Psoas muscle (tissue), 7 donors: ENCODE measurements at regions not wholly inside any gene's neighbourhood (a gene's known extent, or its start where the extent isn't known, plus 50 kb on each side); places are given as distances from the start of the nearest gene placed in this dataset.

Experiments
- ATAC-seq, 4 donors: fragments of 200-7000 bp; cut with Tn5 transposase; one replicate each; pipeline ENCODE4 v1.9.1; 2020; ENCODE audit warnings: moderate library complexity in 3 of 4, mild to moderate bottlenecking in 2 of 4
- DNase-seq, 2 donors: peaks; one replicate each; pipeline ENCODE4 v3.0.0-alpha.2; 2020
- H3K27ac ChIP-seq: fragments of 200-600 bp; one replicate; pipeline ENCODE4 v1.8.0; 2022
- H3K27me3 ChIP-seq, 3 donors: fragments of 200-600 bp in 1 of 3; one replicate each; pipeline versions ENCODE4 v1.6.1 to v1.8.0; 2013 to 2022; ENCODE audit warnings: low read length in 2 of 3, mild to moderate bottlenecking in 2 of 3, moderate library complexity in 1 of 3; ENCODE audit not compliant: insufficient read depth in 3 of 3
- H3K36me3 ChIP-seq, 2 donors: fragments of 200-600 bp in 1 of 2; one replicate each; pipeline versions ENCODE4 v1.6.1 to v1.8.0; 2013 to 2022; ENCODE audit warnings: low read depth in 1 of 2, mild to moderate bottlenecking in 1 of 2, moderate library complexity in 1 of 2; ENCODE audit not compliant: insufficient read depth in 1 of 2
- H3K4me1 ChIP-seq: fragments of 200-600 bp; one replicate; pipeline ENCODE4 v1.8.0; 2022
- H3K4me3 ChIP-seq: fragments of 200-600 bp; one replicate; pipeline ENCODE4 v1.8.0; 2022; ENCODE audit warnings: mild to moderate bottlenecking
- H3K9me3 ChIP-seq: fragments of 200-600 bp; one replicate; pipeline ENCODE4 v1.8.0; 2022
- WGBS, 3 donors: extraction: QIAGEN DNeasy Blood & Tissue Kit; methylation state at CpG; one replicate each; pipeline versions ENCODE4 v1.1.6 to v1.1.7; 2013; 5-methylcytosine and 5-hydroxymethylcytosine counted together
- intact Hi-C, 2 donors: fragments of 100-400 bp; cut with DNase I; formaldehyde crosslinking; loops; one replicate each; pipeline versions ENCODE4 v1.11.0 to v1.14.2; 2022
- TF ChIP-seq, protein P1 (sequence below): fragments of 200-600 bp; IDR thresholded peaks from one replicate; pipeline ENCODE4 v1.8.0; 2022; ENCODE audit warnings: antibody characterized with exemption
- donor health status: healthy with polysubstance abuse.
- donor health status: DM: no; HTN: no; CAD: no; lungs with moderate emphysema.
- donor health status: Bipolar disorder and iron deficiency.
- donor health status: healthy.
- donor health status: DM: yes; HTN: yes; CAD: no.
- donor health status: DM: no; HTN: no; CAD: no.
- donor health status: DM: yes; HTN: yes; CAD: no.

DNA sequence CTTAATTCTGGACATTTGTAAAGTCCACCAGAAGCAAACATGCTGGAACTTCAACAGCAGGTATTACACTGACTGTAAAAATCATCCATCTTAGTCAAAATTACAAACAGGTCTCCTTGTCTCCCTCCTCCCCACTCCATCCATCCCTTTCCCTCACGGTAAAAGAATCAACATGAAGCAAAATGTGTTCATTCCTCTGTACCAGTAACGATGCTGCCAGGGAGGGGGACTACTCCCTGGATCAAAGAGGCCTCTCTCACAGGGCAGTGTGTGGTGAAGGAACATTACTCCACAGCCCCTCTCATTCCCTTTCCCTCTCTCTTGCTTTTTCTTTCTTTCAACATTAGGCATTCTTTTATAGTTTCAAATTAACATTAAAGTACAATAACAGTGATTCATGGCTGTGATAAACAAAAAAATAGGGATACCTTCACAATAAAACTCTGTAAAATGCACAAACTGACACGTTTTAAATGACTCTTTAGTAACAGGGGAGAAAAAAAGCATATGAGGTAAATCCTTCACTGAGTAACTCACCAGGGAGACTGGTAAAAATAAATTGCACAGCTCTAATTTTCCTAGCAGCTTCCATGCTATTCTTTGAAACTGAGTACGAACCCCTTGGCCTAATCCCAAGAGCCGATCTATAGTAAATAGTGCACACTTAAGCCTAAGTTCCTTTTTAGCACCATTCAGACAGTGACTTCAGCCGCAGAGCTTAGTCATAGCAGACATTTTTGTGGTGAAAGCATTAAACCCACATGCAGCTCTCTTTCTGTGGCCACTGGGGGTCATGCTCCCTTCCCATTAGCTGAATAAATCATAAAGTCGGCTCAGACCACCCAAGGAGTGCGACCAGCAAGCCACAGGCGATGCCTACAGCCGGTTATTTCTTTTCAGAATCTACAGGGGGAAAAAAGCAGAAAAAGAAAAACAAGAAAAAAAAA lies 215.6 kb upstream of the GYPA start:
- TF ChIP-seq, protein P1, sequence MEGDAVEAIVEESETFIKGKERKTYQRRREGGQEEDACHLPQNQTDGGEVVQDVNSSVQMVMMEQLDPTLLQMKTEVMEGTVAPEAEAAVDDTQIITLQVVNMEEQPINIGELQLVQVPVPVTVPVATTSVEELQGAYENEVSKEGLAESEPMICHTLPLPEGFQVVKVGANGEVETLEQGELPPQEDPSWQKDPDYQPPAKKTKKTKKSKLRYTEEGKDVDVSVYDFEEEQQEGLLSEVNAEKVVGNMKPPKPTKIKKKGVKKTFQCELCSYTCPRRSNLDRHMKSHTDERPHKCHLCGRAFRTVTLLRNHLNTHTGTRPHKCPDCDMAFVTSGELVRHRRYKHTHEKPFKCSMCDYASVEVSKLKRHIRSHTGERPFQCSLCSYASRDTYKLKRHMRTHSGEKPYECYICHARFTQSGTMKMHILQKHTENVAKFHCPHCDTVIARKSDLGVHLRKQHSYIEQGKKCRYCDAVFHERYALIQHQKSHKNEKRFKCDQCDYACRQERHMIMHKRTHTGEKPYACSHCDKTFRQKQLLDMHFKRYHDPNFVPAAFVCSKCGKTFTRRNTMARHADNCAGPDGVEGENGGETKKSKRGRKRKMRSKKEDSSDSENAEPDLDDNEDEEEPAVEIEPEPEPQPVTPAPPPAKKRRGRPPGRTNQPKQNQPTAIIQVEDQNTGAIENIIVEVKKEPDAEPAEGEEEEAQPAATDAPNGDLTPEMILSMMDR = no peak
- Histone ChIP-seq H3K27ac (no peak overlapping the region), H3K9me3 (no peaks in the 10 kb centered on the region), H3K4me1 (no peaks in the 10 kb centered on the region), H3K36me3 (no peaks in the 10 kb centered on the region), H3K27me3 (peaks cover 0 to 4% (median 0%) of the 10 kb centered on the region in 3 donors), H3K4me3 (no peak overlapping the region)
- intact Hi-C loops = no loop called here
- ATAC-seq (no peak), DNase-seq (no peak)
- 17 to 25% (median 21%) methylated on average over 10 of the region's 10 CpGs for WGBS, 3 donors

GRCh38 chr4:144356941-144357381 lies 216.4 kb upstream of the GYPA start:
- Histone ChIP-seq H3K9me3 (no peaks in the 10 kb centered on the region), H3K4me1 (no peaks in the 10 kb centered on the region), H3K27ac (no peak overlapping the region), H3K36me3 (no peaks in the 10 kb centered on the region), H3K4me3 (no peak overlapping the region), H3K27me3 (peaks cover 0 to 4% (median 0%) of the 10 kb centered on the region in 3 donors)
- DNase-seq (no peak), ATAC-seq (no peak)
- TF ChIP-seq, protein P1 = no peak
- intact Hi-C loops = no loop called here
- 41 to 48% (median 47%) methylated on average over 9 of the region's 9 CpGs for WGBS, 3 donors

DNA sequence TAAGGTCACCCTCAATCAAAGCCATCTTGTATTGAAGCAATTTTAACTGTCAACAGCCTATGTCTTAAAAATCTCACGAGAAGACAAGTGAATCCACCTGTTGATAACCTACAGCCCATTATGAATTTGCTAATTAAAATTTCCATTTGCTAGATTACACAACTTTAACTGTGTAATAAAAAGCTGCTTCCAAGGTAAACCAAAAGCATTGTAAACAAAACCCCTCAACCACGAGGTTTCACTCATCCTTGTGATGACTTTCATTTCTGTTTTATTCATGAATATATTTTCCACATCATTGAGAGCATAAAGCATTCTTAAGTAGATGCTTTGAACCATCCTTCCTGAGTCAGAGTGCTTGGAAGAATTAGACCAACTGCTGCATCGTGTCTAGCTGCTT lies 217.5 kb upstream of the GYPA start:
- ATAC-seq (no peak), DNase-seq (no peak)
- intact Hi-C loops = no loop called here
- 62 to 70% (median 67%) methylated on average over 3 of the region's 3 CpGs for WGBS, 3 donors
- Histone ChIP-seq H3K9me3 (no peaks in the 10 kb centered on the region), H3K4me1 (no peaks in the 10 kb centered on the region), H3K27ac (no peak overlapping the region), H3K4me3 (no peak overlapping the region), H3K36me3 (no peaks in the 10 kb centered on the region), H3K27me3 (peaks cover 0 to 4% (median 0%) of the 10 kb centered on the region in 3 donors)
- TF ChIP-seq, protein P1 = no peak

GRCh38 chr4:144360146-144360793 lies 219.8 kb upstream of the GYPA start:
- intact Hi-C loops = no loop called here

More at GRCh38 chr4:144360146-144360793, 219.8 kb upstream of the GYPA start:
- Histone ChIP-seq H3K4me1 (no peaks in the 10 kb centered on the region), H3K4me3 (no peak overlapping the region), H3K36me3 (no peaks in the 10 kb centered on the region), H3K9me3 (no peaks in the 10 kb centered on the region), H3K27me3 (peaks cover 0 to 4% (median 0%) of the 10 kb centered on the region in 3 donors), H3K27ac (no peak overlapping the region)
- WGBS, 3 donors = 91 to 94% (median 91%) methylated on average over 3 of the region's 3 CpGs
- DNase-seq (no peak), ATAC-seq (no peak)
- TF ChIP-seq, protein P1 = no peak
